Loucy (cell line): ENCODE measurements at regions not wholly inside any gene's neighbourhood (a gene's known extent, or its start where the extent isn't known, plus 50 kb on each side); places are given as distances from the start of the nearest gene placed in this dataset.

Experiments used
- H2AFZ ChIP-seq: fragments of 200-600 bp; sonication (generic); 2 replicates; pipeline ENCODE4 v1.6.0; 2016; ENCODE audit warnings: antibody characterized with exemption, mild to moderate bottlenecking, low read length, moderate library complexity
- H3F3A ChIP-seq: fragments of 200-600 bp; 2 replicates; pipeline ENCODE4 v1.6.0; 2016; ENCODE audit warnings: antibody characterized with exemption, low read depth, mild to moderate bottlenecking
- H3K27me3 ChIP-seq: fragments of 200-600 bp; sonication (generic); 2 replicates; pipeline ENCODE4 v1.6.1; 2014; ENCODE audit warnings: low read length, mild to moderate bottlenecking; ENCODE audit not compliant: insufficient read depth, poor library complexity, severe bottlenecking
- H3K36me3 ChIP-seq: fragments of 200-600 bp; sonication (generic); 2 replicates; pipeline ENCODE4 v1.6.1; 2016; ENCODE audit warnings: low read length; ENCODE audit not compliant: insufficient read depth
- H3K4me1 ChIP-seq: fragments of 200-600 bp; sonication (generic); 2 replicates; pipeline ENCODE4 v1.5.1; 2014; ENCODE audit warnings: low read length, mild to moderate bottlenecking; ENCODE audit not compliant: insufficient read depth, poor library complexity, severe bottlenecking
- H3K4me2 ChIP-seq: fragments of 200-600 bp; sonication (generic); 2 replicates; pipeline ENCODE4 v1.6.0; 2014; ENCODE audit warnings: antibody characterized with exemption, low read length, low read depth, mild to moderate bottlenecking; ENCODE audit not compliant: poor library complexity, severe bottlenecking
- H3K4me3 ChIP-seq: fragments of 200-600 bp; sonication (generic); 2 replicates; pipeline ENCODE4 v1.5.1; 2014; ENCODE audit warnings: low read length, mild to moderate bottlenecking, mixed read lengths; ENCODE audit not compliant: poor library complexity, severe bottlenecking
- H3K79me2 ChIP-seq: fragments of 200-600 bp; sonication (generic); 2 replicates; pipeline ENCODE4 v1.6.1; 2014; ENCODE audit warnings: low read length; ENCODE audit not compliant: insufficient read depth
- H3K9ac ChIP-seq: fragments of 200-600 bp; sonication (generic); 2 replicates; pipeline ENCODE4 v1.6.0; 2014; ENCODE audit warnings: mild to moderate bottlenecking, low read depth, low read length, moderate library complexity; ENCODE audit not compliant: poor library complexity, severe bottlenecking
- H3K9me2 ChIP-seq: fragments of 200-600 bp; sonication (generic); replicated peaks from 2 replicates; pipeline ENCODE4 v1.6.1; 2016; ENCODE audit warnings: low read depth, low read length, mixed read lengths
- H3K9me3 ChIP-seq: fragments of 200-600 bp; sonication (generic); 2 replicates; pipeline ENCODE4 v1.6.1; 2014; ENCODE audit warnings: mild to moderate bottlenecking, antibody characterized with exemption, low read length, low read depth; ENCODE audit not compliant: insufficient read depth
- H4K20me1 ChIP-seq: fragments of 200-600 bp; sonication (generic); 2 replicates; pipeline ENCODE4 v1.6.0; 2014; ENCODE audit warnings: antibody characterized with exemption, low read length, mild to moderate bottlenecking; ENCODE audit not compliant: insufficient read depth, poor library complexity, severe bottlenecking
- CTCF ChIP-seq: fragments of 200-600 bp; sonication (generic); conservative IDR thresholded peaks from 2 replicates; pipeline ENCODE4 v1.5.1; 2014; ENCODE audit warnings: mild to moderate bottlenecking, antibody characterized with exemption, low read length
- EZH2phosphoT487 ChIP-seq: fragments of 200-600 bp; IDR thresholded peaks from 2 replicates; pipeline ENCODE4 v1.6.1; 2018; ENCODE audit warnings: antibody characterized with exemption, mild to moderate bottlenecking, moderate library complexity, borderline replicate concordance

- Histone ChIP-seq H3K4me1 (no peaks in the 10 kb centered on the region), H3K27me3 (no peaks in the 10 kb centered on the region), H3K9ac (no peak overlapping the region), H3K4me3 (no peak overlapping the region), H3K36me3 (no peaks in the 10 kb centered on the region), H4K20me1 (no peaks in the 10 kb centered on the region), H3K4me2 (no peak overlapping the region), H3K9me3 (no peaks in the 10 kb centered on the region), H3K9me2 (no peaks in the 10 kb centered on the region), H3K79me2 (no peaks in the 10 kb centered on the region), H3F3A (no peaks in the 10 kb centered on the region), H2AFZ (no peak overlapping the region)
- TF ChIP-seq CTCF, result no peak
- no peak for TF ChIP-seq EZH2phosphoT487
These were observed 58.7 kb upstream of the SH3RF3 start for GRCh38 chr2:109070290-109070689.

- no peak overlapping the region for H3K9ac ChIP-seq
- TF ChIP-seq CTCF (no peak), EZH2phosphoT487 (no peak)
- H2AFZ ChIP-seq, result no peak overlapping the region
- no peaks in the 10 kb centered on the region for H3F3A ChIP-seq
- no peaks in the 10 kb centered on the region for H4K20me1 ChIP-seq
- H3K36me3 ChIP-seq, result no peaks in the 10 kb centered on the region
- H3K4me2 ChIP-seq, result no peak overlapping the region
- H3K9me3 ChIP-seq, result no peaks in the 10 kb centered on the region
- no peaks in the 10 kb centered on the region for H3K79me2 ChIP-seq
- no peaks in the 10 kb centered on the region for H3K4me1 ChIP-seq
- H3K4me3 ChIP-seq, result no peak overlapping the region
- H3K9me2 ChIP-seq, result no peaks in the 10 kb centered on the region
- no peaks in the 10 kb centered on the region for H3K27me3 ChIP-seq
These were observed 59.4 kb upstream of the SH3RF3 start for GRCh38 chr2:109069331-109070194.

- Histone ChIP-seq H3F3A (no peaks in the 10 kb centered on the region), H3K4me1 (no peaks in the 10 kb centered on the region)
These were observed 60.2 kb upstream of the SH3RF3 start for GRCh38 chr2:109068811-109069210.

More at GRCh38 chr2:109068811-109069210, 60.2 kb upstream of the SH3RF3 start:
- no peaks in the 10 kb centered on the region for H3K27me3 ChIP-seq
- H3K9ac ChIP-seq, result no peak overlapping the region
- no peaks in the 10 kb centered on the region for H3K9me2 ChIP-seq
- no peaks in the 10 kb centered on the region for H3K36me3 ChIP-seq
- H3K79me2 ChIP-seq, result no peaks in the 10 kb centered on the region
- no peak overlapping the region for H3K4me3 ChIP-seq
- no peak overlapping the region for H2AFZ ChIP-seq
- no peaks in the 10 kb centered on the region for H4K20me1 ChIP-seq
- no peak for TF ChIP-seq CTCF
- no peak for TF ChIP-seq EZH2phosphoT487
- no peak overlapping the region for H3K4me2 ChIP-seq
- H3K9me3 ChIP-seq, result no peaks in the 10 kb centered on the region
